NCI-H2227 (cell line): ENCODE measurements at regions not wholly inside any gene's neighbourhood (a gene's known extent, or its start where the extent isn't known, plus 50 kb on each side); places are given as distances from the start of the nearest gene placed in this dataset.

Source experiments
- DNase-seq: peaks from one replicate; lab custom pipeline; 2025; ENCODE audit not compliant: unreplicated experiment; lab: John Stamatoyannopoulos, UW

DNA sequence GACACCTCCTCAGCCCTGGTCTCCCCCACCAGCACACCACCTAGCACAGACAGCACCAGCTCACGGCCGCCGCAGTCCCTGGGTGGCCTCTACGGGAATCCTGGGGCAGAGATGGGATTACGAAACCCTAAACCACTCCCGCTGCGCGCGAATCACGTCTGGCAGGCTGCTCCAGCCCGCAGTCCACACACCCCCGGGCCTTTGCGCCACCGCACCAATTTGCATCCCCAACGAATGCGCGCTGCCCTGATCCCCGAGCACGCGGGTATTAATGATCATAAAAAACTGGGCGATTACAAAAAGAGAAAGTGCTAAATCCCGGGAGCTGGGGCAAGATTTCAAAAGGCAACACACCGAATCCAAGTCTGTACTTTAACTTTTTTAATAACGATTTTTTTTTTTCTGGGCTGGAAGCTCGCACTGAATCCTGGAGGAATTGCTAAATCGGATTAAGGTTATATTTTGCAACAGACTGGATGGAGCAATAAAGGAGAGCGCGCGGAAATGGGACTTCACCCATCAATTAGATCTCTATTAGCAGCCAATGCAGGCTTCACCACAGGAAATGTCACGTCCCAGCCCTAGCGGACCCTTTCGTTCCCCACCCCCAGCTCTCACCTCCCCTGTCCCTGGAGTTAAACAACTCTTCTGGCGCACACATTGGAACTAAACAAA lies 69.8 kb upstream of the TMEM33 start:
- no peak for DNase-seq

DNA sequence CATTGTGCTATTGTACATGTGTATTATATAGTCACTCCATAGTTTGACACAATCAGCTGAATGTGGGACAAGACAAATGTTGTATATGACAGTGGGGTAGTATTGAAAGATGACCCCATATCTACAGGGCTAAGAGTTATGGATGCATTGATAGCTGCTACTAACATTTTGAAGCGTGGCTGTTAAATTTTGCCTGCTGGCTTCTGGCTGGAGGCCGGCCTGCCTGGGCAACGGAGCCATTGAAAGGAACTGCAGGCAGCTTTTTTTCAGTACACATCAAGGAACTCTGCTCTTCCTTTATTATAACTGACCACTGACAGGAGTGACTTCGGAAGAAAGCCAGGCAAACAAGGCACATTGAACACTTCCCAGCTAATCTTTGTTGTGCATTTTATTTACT lies 76.1 kb upstream of the TMEM33 start:
- no peak for DNase-seq

DNA sequence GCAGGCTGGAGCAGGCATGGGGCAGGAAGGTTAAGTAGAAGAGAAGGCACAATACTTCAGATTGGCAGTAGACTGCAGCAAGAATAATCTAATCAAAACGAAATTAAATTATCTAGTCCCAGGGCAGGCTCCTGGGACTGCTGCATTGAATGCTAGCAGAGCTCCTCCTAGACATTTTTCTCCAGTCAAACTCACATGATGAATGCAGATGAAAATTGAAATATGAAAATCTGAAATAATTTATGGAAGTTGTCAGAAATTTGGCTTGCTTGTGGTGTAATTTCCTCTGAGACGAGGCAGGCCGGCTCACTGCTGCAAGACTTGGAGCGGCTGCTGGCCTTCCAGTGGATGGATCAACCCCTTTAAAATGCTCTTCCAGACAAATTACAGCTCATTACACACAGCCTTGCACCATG lies 78.0 kb upstream of the TMEM33 start:
- peak; percentile 46 for DNase-seq

GRCh38 chr4:41856797-41857196 lies 78.4 kb upstream of the TMEM33 start:
- no peak for DNase-seq

GRCh38 chr4:41853973-41854372 lies 81.3 kb upstream of the TMEM33 start:
- DNase-seq: no peak

GRCh38 chr4:41852229-41852628 lies 83.0 kb upstream of the TMEM33 start:
- DNase-seq: no peak

- DNase-seq: no peak
Observed at GRCh38 chr4:41851621-41852020, 83.6 kb upstream of the TMEM33 start.

DNA sequence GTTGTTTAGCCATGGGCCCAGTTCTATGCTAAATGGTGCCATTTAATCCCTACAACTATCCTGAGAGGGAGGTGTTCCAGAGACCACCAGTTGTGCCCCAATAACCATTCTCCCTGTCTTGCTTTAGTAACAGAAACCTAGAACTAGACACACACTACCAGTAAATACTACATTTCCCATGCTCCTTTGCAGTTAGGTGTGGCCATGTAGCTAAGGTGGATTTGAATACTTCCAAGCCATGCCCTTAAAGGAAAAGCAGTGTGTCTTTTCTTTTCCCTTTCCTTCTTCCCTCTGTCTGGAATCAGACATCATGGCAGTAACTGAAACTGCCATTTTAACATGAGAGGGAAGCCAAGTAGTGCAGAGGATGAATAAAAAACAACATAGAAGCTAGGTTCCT lies 90.9 kb upstream of the TMEM33 start:
- peak; percentile 7 for DNase-seq

DNA sequence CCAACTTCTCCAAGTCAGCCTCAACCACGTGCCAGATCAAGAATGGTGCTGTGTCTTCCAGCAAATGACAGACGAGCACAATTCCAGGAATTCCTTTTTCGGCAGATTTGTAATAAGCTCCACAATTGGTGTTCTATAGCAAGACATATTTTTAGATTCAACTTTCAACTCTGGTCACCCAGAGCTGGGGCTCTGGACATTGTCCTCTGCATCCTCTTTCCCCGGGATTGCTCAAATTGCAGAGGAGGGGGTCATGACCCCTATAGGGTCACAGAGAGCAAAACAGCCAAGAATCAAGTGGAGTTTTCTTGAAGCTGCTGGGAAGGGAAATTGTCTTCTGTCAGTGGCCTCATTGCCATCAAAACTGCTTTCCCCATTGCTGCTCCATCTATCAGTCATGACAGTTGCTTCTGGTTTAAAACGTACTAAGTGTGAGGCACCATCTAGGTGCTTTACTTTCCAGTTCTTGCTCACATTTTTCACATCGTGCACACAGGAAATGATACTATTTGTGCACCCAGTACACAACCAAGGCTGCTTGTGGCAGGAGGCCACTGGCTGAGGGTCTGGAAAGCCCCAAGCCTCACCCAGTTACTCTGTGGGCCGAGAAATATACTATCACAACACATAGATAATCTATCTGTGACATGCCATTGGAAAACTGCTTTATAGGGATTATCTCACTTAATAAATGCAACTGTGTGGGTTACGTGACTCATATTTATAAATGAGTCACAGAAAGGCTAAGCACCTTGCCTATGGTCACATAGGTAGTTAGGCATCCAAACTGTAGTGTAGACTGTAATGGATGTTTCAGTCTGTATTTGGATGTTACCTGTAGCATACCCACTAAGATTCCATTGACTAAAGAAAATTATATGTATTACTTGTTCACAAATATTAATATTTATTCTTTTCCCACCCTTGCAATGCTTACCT lies 91.7 kb upstream of the PHOX2B start:
- DNase-seq: no peak

DNA sequence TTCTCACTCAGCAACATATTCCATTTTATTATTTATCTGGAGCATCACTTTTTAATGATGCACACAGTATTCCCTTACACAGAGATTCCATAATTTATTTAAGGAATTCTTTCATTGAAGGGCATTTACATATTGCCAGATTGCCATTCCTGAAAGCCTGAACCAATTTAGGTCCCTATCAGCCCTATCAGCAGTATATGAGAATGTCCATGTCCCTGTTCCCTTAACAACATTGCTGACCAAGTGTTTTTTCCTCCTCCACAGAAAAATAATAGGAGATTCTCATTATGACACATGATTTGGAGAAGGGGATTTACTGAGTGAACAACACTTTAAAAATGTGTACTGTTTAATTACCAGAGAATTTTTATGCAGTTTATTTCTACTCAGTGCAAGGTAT lies 90.1 kb upstream of the PHOX2B start:
- no peak for DNase-seq

GRCh38 chr4:41835321-41835995 lies 86.9 kb upstream of the PHOX2B start:
- no peak for DNase-seq

DNA sequence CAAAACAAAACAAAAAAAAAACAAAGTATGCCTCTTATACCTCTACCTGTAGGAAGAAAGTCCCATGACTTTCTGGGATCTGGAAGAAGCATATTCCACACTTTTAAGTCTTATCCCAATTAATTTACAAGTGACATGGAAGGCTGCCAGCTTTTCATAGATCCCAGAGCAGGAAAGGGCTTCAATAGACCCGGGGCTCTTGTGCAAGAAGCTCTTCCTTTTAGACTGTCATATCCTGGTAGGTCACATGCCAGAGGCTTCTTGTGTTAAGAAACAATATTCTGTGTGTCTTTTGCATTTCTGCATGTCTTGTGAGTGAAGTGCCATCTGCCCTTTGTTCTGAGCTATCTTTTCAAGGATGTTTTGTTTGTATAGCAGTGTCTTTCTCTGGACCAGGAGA lies 84.4 kb upstream of the PHOX2B start:
- DNase-seq: no peak

DNA sequence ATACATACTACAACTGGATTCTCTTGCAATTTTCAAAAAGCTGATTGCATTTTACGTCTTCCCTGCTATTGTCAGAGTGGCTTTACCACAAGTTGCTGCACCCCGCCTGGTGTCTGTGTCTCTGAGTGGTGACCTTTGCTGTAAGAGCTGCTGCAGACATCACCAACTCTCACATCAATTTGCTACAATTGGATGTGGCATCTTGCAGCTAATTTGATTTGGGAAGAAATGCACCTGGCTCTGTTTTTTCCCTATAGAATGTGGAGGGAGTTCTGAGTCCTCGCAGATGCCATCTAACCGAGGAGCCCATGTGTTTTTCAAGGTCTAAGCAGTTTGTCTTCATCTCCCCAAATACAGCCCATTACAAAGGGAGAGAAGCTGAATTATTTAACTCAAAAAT lies 73.8 kb upstream of the PHOX2B start:
- DNase-seq: peak; percentile 24

DNA sequence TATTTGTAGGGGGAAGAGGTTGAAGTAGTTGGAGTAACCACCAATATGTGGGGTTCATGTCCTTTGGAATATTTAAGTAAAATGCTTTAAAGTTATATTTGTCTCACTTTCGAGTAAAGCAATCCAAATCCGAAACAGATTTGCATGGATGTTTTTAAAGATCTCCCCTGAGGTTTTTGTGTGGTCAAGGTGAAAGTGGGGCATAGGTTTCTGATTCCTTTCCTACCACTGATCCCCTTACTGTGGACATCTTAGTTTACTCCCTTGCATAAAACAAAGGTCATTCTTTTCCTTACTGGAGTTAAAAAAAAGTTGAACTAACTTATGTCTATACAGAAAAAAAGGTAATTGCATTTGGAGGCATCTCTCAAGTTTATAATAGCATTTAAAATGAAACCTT lies 71.9 kb upstream of the PHOX2B start:
- DNase-seq: no peak

DNA sequence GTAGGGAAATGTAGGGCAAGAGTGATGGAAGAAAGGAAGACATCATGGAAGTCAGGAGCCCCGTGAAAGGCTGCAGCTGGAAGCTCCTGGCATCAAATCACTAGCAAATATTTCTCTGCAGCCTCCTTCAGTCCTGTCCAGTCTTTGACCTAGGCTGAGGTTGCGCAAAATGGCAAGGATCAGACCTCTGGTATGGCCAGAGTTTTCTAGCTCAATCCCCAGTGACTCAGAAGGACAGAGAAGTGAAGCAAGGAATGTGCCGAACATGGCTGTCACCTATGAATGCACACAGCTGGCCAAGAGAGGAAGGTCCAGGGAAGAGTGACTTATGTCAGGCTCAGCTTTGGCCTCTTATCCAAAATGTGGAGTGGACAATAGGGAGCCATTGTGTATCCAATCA lies 71.1 kb upstream of the PHOX2B start:
- DNase-seq: no peak

DNA sequence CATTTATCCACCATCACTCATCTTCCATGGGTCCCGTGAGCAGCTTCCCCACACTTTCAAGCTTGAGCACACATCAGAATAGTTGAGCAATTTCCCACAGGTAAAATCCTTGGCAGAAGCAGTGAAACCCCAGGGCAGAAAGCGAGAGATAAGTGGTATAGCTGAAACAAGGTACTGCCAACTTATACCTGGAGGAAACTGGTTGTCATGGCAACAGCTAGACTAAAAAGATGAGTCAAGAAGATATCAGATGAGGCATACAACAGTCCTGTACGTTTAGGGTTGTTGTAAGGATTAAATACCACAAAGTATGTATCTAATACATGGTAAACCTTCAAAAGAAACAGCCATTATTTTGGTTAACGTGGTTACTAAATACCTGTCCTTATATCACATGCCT lies 66.9 kb upstream of the PHOX2B start:
- DNase-seq: no peak

GRCh38 chr4:41814565-41814964 lies 66.0 kb upstream of the PHOX2B start:
- no peak for DNase-seq

DNA sequence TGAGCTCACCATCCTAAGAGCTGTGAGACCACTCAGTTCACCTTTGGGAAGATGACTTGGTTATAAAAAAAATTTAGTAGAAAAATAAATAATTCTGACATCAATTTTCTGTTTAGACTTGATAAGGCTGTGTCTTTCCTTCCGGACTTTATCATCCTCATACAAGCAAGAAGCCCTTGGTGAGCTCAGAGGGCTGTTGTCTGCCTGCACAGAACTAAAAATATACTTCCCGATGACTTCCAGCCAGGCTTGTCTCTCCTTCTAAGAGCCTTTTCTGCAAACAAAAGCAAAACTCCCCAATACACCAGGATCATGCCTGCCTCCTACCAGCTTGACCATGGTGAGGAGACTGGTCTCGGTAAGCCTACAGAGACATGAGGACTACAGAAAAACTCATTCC lies 58.3 kb upstream of the PHOX2B start:
- no peak for DNase-seq

- no peak for DNase-seq
Observed at GRCh38 chr4:41802590-41802989, 54.1 kb upstream of the PHOX2B start.

DNA sequence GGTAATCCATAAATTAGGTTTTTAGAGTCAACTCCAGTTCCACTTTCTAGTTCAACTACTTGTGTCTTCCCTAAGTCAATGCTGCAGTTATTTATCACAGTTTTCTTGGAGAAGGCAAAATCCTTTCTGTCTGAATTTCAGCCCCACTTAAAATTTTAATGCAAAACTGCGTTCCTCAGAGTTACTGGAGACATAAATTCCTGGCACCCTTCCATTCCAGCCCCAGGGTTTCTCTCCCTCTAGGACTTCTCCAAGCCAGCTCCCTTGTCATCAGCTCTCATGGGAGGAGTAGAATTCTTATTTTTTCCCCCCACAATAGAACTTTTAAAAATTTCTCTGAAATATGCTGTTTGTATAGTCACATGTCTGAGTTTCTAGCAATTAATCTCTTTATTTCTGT lies 50.6 kb upstream of the PHOX2B start:
- DNase-seq: no peak
